Sigmoid colon (tissue), 6 donors: ENCODE measurements at regions not wholly inside any gene's neighbourhood (a gene's known extent, or its start where the extent isn't known, plus 50 kb on each side); places are given as distances from the start of the nearest gene placed in this dataset.

ENCODE experiments used
- DNase-seq: peaks from one replicate; pipeline ENCODE4 v3.0.0-alpha.2; 2019
- H3K27ac ChIP-seq, 4 donors: fragments of 200-600 bp; sonication (generic); one replicate each; pipeline ENCODE4 v1.5.1; 2016 to 2019; ENCODE audit warnings: mild to moderate bottlenecking in 1 of 4
- H3K27me3 ChIP-seq, 3 donors: fragments of 200-600 bp; sonication (generic); one replicate each; pipeline ENCODE4 v1.5.1; 2019; ENCODE audit warnings: mild to moderate bottlenecking in 1 of 3
- H3K36me3 ChIP-seq, 4 donors: fragments of 200-600 bp; sonication (generic); one replicate each; pipeline ENCODE4 v1.5.1; 2016 to 2019
- H3K4me1 ChIP-seq, 4 donors: fragments of 200-600 bp; sonication (generic); one replicate each; pipeline ENCODE4 v1.5.1; 2017 to 2019
- H3K4me3 ChIP-seq, 4 donors: fragments of 200-600 bp; sonication (generic); one replicate each; pipeline ENCODE4 v1.5.1; 2017 to 2019; ENCODE audit warnings: mild to moderate bottlenecking in 2 of 4, moderate library complexity in 1 of 4
- H3K9me3 ChIP-seq, 4 donors: fragments of 200-600 bp in 3 of 4; sonication (generic) in 3 of 4; one replicate each; pipeline versions ENCODE4 v1.5.1 to v1.6.1; 2013 to 2019
- EP300 ChIP-seq, 4 donors: sonication (generic); formaldehyde crosslinking; IDR thresholded peaks; one replicate each; pipeline ENCODE4 v1.6.1; 2017; ENCODE audit warnings: antibody characterized with exemption in 4 of 4
- POLR2A ChIP-seq, 2 donors: fragments of 450-650 bp; IDR thresholded peaks; one replicate each; pipeline ENCODE4 v1.6.1; 2016; ENCODE audit warnings: antibody characterized with exemption in 2 of 2, mild to moderate bottlenecking in 2 of 2, moderate library complexity in 2 of 2
- POLR2AphosphoS5 ChIP-seq, 4 donors: sonication (generic); formaldehyde crosslinking; IDR thresholded peaks; one replicate each; pipeline ENCODE4 v1.6.1; 2017; ENCODE audit warnings: antibody characterized with exemption in 4 of 4
- WGBS, 2 donors: extraction: QIAGEN DNeasy Blood & Tissue Kit; methylation state at CpG; one replicate each; pipeline ENCODE4 v1.1.7; 2013; 5-methylcytosine and 5-hydroxymethylcytosine counted together
- intact Hi-C: fragments of 100-400 bp; cut with DNase I; formaldehyde crosslinking; loops from one replicate; pipeline ENCODE4 v1.15.1; 2023
- TF ChIP-seq, protein P1 (sequence below), 4 experiments: fragments of 450-650 bp in 3 of 4; fragments of 200-600 bp in 1 of 4; IDR thresholded peaks; one replicate each; pipeline ENCODE4 v1.5.1; 2016 to 2019; ENCODE audit warnings: antibody characterized with exemption in 4 of 4, mild to moderate bottlenecking in 3 of 4, moderate library complexity in 2 of 4
- donor health status: healthy with polysubstance abuse.
- donor health status: healthy.

GRCh38 chr15:48029642-48030041 lies 91.1 kb upstream of the SLC24A5 start:
- WGBS, 2 donors = 87% methylated on average over 2 of the region's 2 CpGs
- H3K27me3 ChIP-seq = no peaks in the 10 kb centered on the region
- no peak overlapping the region for H3K27ac ChIP-seq
- no peaks in the 10 kb centered on the region for H3K4me1 ChIP-seq
- H3K9me3 ChIP-seq = no peaks in the 10 kb centered on the region
- DNase-seq = no peak
- intact Hi-C loops = no loop called here
- H3K4me3 ChIP-seq = no peak overlapping the region
- TF ChIP-seq POLR2A (IDR thresholded peaks at IDR 0.05) (no peak), POLR2AphosphoS5 (IDR thresholded peaks at IDR 0.05) (no peak), EP300 (IDR thresholded peaks at IDR 0.05) (no peak)
- TF ChIP-seq, protein P1, sequence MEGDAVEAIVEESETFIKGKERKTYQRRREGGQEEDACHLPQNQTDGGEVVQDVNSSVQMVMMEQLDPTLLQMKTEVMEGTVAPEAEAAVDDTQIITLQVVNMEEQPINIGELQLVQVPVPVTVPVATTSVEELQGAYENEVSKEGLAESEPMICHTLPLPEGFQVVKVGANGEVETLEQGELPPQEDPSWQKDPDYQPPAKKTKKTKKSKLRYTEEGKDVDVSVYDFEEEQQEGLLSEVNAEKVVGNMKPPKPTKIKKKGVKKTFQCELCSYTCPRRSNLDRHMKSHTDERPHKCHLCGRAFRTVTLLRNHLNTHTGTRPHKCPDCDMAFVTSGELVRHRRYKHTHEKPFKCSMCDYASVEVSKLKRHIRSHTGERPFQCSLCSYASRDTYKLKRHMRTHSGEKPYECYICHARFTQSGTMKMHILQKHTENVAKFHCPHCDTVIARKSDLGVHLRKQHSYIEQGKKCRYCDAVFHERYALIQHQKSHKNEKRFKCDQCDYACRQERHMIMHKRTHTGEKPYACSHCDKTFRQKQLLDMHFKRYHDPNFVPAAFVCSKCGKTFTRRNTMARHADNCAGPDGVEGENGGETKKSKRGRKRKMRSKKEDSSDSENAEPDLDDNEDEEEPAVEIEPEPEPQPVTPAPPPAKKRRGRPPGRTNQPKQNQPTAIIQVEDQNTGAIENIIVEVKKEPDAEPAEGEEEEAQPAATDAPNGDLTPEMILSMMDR (IDR thresholded peaks at IDR 0.05) = no peak
- H3K36me3 ChIP-seq = no peaks in the 10 kb centered on the region

- intact Hi-C loops = no loop called here
- Histone ChIP-seq H3K4me3 (no peak overlapping the region), H3K36me3 (no peaks in the 10 kb centered on the region), H3K9me3 (no peaks in the 10 kb centered on the region), H3K27me3 (no peaks in the 10 kb centered on the region), H3K27ac (no peak overlapping the region), H3K4me1 (no peaks in the 10 kb centered on the region)
- WGBS, 2 donors = 78 to 89% methylated on average over 1 of the region's 1 CpG
- no peak for DNase-seq
- TF ChIP-seq, protein P1 (IDR thresholded peaks at IDR 0.05) = no peak
- TF ChIP-seq POLR2A (IDR thresholded peaks at IDR 0.05) = no peak
- no peak for TF ChIP-seq POLR2AphosphoS5 (IDR thresholded peaks at IDR 0.05)
- TF ChIP-seq EP300 (IDR thresholded peaks at IDR 0.05) = no peak
These were observed 89.3 kb upstream of the SLC24A5 start for GRCh38 chr15:48031466-48031865.

GRCh38 chr15:48031973-48032372 lies 88.8 kb upstream of the SLC24A5 start:
- H3K9me3 ChIP-seq = no peaks in the 10 kb centered on the region
- no peak for DNase-seq
- intact Hi-C loops = no loop called here

GRCh38 chr15:48032911-48033310 lies 87.9 kb upstream of the SLC24A5 start:
- DNase-seq = no peak
- Histone ChIP-seq H3K4me3 (no peak overlapping the region), H3K4me1 (no peaks in the 10 kb centered on the region), H3K27ac (no peak overlapping the region), H3K9me3 (no peaks in the 10 kb centered on the region), H3K36me3 (no peaks in the 10 kb centered on the region), H3K27me3 (no peaks in the 10 kb centered on the region)
- WGBS, 2 donors = 93 to 94% methylated on average over 2 of the region's 2 CpGs
- intact Hi-C loops = no loop called here
- TF ChIP-seq EP300 (IDR thresholded peaks at IDR 0.05) (no peak), POLR2AphosphoS5 (IDR thresholded peaks at IDR 0.05) (no peak), POLR2A (IDR thresholded peaks at IDR 0.05) (no peak)
- TF ChIP-seq, protein P1 (IDR thresholded peaks at IDR 0.05) = no peak

More at GRCh38 chr15:48031973-48032372, 88.8 kb upstream of the SLC24A5 start:
- TF ChIP-seq, protein P1 (IDR thresholded peaks at IDR 0.05) = no peak
- TF ChIP-seq EP300 (IDR thresholded peaks at IDR 0.05) (no peak), POLR2A (IDR thresholded peaks at IDR 0.05) (no peak), POLR2AphosphoS5 (IDR thresholded peaks at IDR 0.05) (no peak)
- Histone ChIP-seq H3K27ac (no peak overlapping the region), H3K27me3 (no peaks in the 10 kb centered on the region), H3K4me1 (no peaks in the 10 kb centered on the region), H3K36me3 (no peaks in the 10 kb centered on the region), H3K4me3 (no peak overlapping the region)
- WGBS, 2 donors = 33 to 52% methylated on average over 6 of the region's 6 CpGs

- Histone ChIP-seq H3K27ac (no peak overlapping the region), H3K9me3 (no peaks in the 10 kb centered on the region), H3K4me1 (peaks cover 0 to 23% (median 21%) of the 10 kb centered on the region in 4 donors), H3K27me3 (no peaks in the 10 kb centered on the region), H3K36me3 (no peaks in the 10 kb centered on the region), H3K4me3 (no peak overlapping the region)
- DNase-seq = no peak
- no peak for TF ChIP-seq POLR2A (IDR thresholded peaks at IDR 0.05)
- TF ChIP-seq, protein P1 (IDR thresholded peaks at IDR 0.05) = no peak
- TF ChIP-seq POLR2AphosphoS5 (IDR thresholded peaks at IDR 0.05) = no peak
- intact Hi-C loops = no loop called here
- WGBS, 2 donors = 86 to 92% methylated on average over 2 of the region's 2 CpGs
These were observed 82.6 kb upstream of the SLC24A5 start for GRCh38 chr15:48038221-48038620.
